ENCODE measurements at regions not wholly inside any gene's neighbourhood (a gene's known extent, or its start where the extent isn't known, plus 50 kb on each side); places are given as distances from the start of the nearest gene placed in this dataset.

DNA sequence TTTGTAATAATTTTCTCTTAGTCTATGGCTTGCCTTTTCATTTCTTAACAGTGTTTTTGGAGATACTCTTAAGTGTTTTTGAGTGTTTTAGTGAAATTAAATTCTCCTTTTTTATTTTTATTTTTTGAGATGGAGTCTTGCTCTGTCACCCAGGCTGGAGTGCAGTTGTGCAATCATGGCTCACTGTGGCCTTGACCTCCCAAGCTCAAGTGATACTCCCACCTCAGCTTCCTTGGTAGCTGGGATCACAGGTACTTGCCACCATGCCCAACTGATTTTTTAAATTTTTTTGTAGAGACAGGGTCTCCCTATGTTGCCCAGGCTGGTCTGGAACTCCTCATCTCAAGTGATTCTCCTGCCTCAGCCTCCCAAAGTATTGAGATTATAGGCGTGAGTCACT is 240.3 kb downstream of the PLPP3 start:
- TF ChIP-seq, protein P1, sequence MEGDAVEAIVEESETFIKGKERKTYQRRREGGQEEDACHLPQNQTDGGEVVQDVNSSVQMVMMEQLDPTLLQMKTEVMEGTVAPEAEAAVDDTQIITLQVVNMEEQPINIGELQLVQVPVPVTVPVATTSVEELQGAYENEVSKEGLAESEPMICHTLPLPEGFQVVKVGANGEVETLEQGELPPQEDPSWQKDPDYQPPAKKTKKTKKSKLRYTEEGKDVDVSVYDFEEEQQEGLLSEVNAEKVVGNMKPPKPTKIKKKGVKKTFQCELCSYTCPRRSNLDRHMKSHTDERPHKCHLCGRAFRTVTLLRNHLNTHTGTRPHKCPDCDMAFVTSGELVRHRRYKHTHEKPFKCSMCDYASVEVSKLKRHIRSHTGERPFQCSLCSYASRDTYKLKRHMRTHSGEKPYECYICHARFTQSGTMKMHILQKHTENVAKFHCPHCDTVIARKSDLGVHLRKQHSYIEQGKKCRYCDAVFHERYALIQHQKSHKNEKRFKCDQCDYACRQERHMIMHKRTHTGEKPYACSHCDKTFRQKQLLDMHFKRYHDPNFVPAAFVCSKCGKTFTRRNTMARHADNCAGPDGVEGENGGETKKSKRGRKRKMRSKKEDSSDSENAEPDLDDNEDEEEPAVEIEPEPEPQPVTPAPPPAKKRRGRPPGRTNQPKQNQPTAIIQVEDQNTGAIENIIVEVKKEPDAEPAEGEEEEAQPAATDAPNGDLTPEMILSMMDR (conservative IDR thresholded peaks at IDR 0.05 in 1 of 2, IDR thresholded peaks at IDR 0.05 in 1 of 2; ENCODE audit: extremely low read depth in 1 of 2, insufficient read depth in 1 of 2, low read depth in 1 of 2, low read length in 2 of 2): no peak
- no peak for TF ChIP-seq EZH2 (IDR thresholded peaks at IDR 0.05; ENCODE audit: borderline replicate concordance, low read length)

Data from mammary epithelial cell (primary cell).